Glutamatergic neuron (in vitro differentiated cells): ENCODE measurements at regions not wholly inside any gene's neighbourhood (a gene's known extent, or its start where the extent isn't known, plus 50 kb on each side); places are given as distances from the start of the nearest gene placed in this dataset.

Source experiments
- DNase-seq: peaks from one replicate; pipeline ENCODE4 v3.0.0; 2022
- H3K27ac Mint-ChIP-seq: one replicate; pipeline ENCODE4 v1.8.0; 2020; ENCODE audit warnings: mild to moderate bottlenecking, mixed read lengths, inconsistent platforms; ENCODE audit not compliant: unreplicated experiment
- H3K27me3 Mint-ChIP-seq: one replicate; pipeline ENCODE4 v1.8.0; 2020; ENCODE audit warnings: mild to moderate bottlenecking, moderate library complexity, mixed read lengths, inconsistent platforms; ENCODE audit not compliant: unreplicated experiment
- H3K36me3 Mint-ChIP-seq: one replicate; pipeline ENCODE4 v1.8.0; 2020; ENCODE audit warnings: mild to moderate bottlenecking, mixed read lengths, inconsistent platforms; ENCODE audit not compliant: unreplicated experiment
- H3K4me1 Mint-ChIP-seq: one replicate; pipeline ENCODE4 v1.8.0; 2020; ENCODE audit warnings: mild to moderate bottlenecking, low read depth, mixed read lengths, inconsistent platforms; ENCODE audit not compliant: unreplicated experiment
- H3K4me3 Mint-ChIP-seq: one replicate; pipeline ENCODE4 v1.8.0; 2020; ENCODE audit warnings: mild to moderate bottlenecking, mixed read lengths, inconsistent platforms; ENCODE audit not compliant: unreplicated experiment
- H3K9me3 Mint-ChIP-seq: one replicate; pipeline ENCODE4 v1.8.0; 2020; ENCODE audit warnings: mild to moderate bottlenecking, moderate library complexity, mixed read lengths, inconsistent platforms; ENCODE audit not compliant: unreplicated experiment
- CTCF ChIP-seq: fragments of 200-600 bp; sonication (generic); IDR thresholded peaks from one replicate; pipeline ENCODE4 v1.5.0; 2021; ENCODE audit not compliant: partially characterized antibody, unreplicated experiment

- H3K36me3 Mint-ChIP-seq, result no peaks in the 10 kb centered on the region
- H3K9me3 Mint-ChIP-seq, result peaks cover under 1% of the 10 kb centered on the region
- TF ChIP-seq CTCF, result no peak
- H3K27me3 Mint-ChIP-seq, result peaks cover 1% of the 10 kb centered on the region
- DNase-seq, result no peak
- H3K4me1 Mint-ChIP-seq, result no peaks in the 10 kb centered on the region
- no peak overlapping the region for H3K4me3 Mint-ChIP-seq
- H3K27ac Mint-ChIP-seq, result no peak overlapping the region
These were observed 512.1 kb upstream of the LRATD1 start for GRCh38 chr2:14120376-14120775.

- Mint-ChIP-seq H3K27ac (no peak overlapping the region), H3K36me3 (peaks cover 8% of the 10 kb centered on the region), H3K9me3 (peaks cover 8% of the 10 kb centered on the region), H3K4me3 (no peak overlapping the region), H3K4me1 (peaks cover 1% of the 10 kb centered on the region), H3K27me3 (no peaks in the 10 kb centered on the region)
- DNase-seq, result no peak
- TF ChIP-seq CTCF, result no peak
These were observed 508.9 kb upstream of the LRATD1 start for GRCh38 chr2:14123436-14124103.

- DNase-seq, result peak; percentile 16
- H3K4me3 Mint-ChIP-seq, result no peak overlapping the region
- TF ChIP-seq CTCF, result no peak
- H3K27me3 Mint-ChIP-seq, result no peaks in the 10 kb centered on the region
- H3K27ac Mint-ChIP-seq, result no peak overlapping the region
- H3K9me3 Mint-ChIP-seq, result peaks cover 8% of the 10 kb centered on the region
- peaks cover 1% of the 10 kb centered on the region for H3K4me1 Mint-ChIP-seq
- peaks cover 8% of the 10 kb centered on the region for H3K36me3 Mint-ChIP-seq
These were observed 506.8 kb upstream of the LRATD1 start for GRCh38 chr2:14125624-14126293.

- Mint-ChIP-seq H3K27me3 (no peaks in the 10 kb centered on the region), H3K9me3 (peaks cover 8% of the 10 kb centered on the region), H3K36me3 (peaks cover 8% of the 10 kb centered on the region), H3K27ac (no peak overlapping the region), H3K4me1 (peaks cover 1% of the 10 kb centered on the region), H3K4me3 (no peak overlapping the region)
- no peak for TF ChIP-seq CTCF
- no peak for DNase-seq
These were observed 505.7 kb upstream of the LRATD1 start for GRCh38 chr2:14126846-14127245.

- DNase-seq, result no peak
- TF ChIP-seq CTCF, result no peak
- Mint-ChIP-seq H3K27ac (no peak overlapping the region), H3K9me3 (peaks cover 8% of the 10 kb centered on the region), H3K36me3 (peaks cover 8% of the 10 kb centered on the region), H3K4me1 (peaks cover 1% of the 10 kb centered on the region), H3K4me3 (no peak overlapping the region), H3K27me3 (no peaks in the 10 kb centered on the region)
These were observed 504.8 kb upstream of the LRATD1 start for GRCh38 chr2:14127765-14128164.
